ENCODE measurements at regions not wholly inside any gene's neighbourhood (a gene's known extent, or its start where the extent isn't known, plus 50 kb on each side); places are given as distances from the start of the nearest gene placed in this dataset.

DNA sequence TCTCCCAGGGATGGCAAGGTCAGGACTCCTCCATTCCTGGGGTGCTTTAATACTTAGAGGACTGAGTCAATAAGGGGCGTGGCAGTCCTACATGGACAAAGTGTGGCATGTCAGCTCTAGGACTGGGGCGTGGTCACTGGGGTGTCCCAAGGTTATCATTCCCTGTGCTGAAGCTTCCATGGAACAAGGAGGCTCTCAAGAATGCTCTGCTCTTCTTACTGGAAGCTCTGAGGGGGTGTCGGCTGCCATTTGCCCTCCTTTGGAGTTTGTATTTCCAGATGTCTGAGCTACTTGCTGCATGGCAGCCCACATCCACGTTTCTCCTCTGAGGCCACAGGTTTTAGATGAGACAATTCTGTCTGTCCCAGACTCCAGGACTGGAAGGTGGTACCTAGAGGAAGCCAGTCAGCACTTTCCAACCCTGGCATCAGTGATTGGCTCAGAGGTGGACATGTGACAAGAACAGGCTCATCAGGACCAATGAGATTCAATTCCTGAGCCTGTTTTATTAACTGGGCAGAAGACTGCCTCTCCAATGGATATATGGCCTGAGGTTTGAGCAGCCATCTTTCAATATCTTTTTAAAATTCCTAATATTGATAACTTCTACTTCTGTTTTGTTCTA, 128.9 kb upstream of the ARL4C start:
- no peaks in the 10 kb centered on the region for H3K27me3 Mint-ChIP-seq (ENCODE audit: unreplicated experiment)
- H3K9me3 Mint-ChIP-seq (ENCODE audit: unreplicated experiment), result no peaks in the 10 kb centered on the region
- peaks cover 5% of the 10 kb centered on the region for H3K4me1 Mint-ChIP-seq (ENCODE audit: unreplicated experiment)
- H3K4me3 Mint-ChIP-seq (ENCODE audit: unreplicated experiment), result no peak overlapping the region
- no peak for DNase-seq (ENCODE audit: low spot score)
- TF ChIP-seq CTCF (IDR thresholded peaks at IDR 0.05; ENCODE audit: unreplicated experiment), result no peak
- H3K36me3 Mint-ChIP-seq (ENCODE audit: low read depth, unreplicated experiment), result no peaks in the 10 kb centered on the region
- H3K27ac Mint-ChIP-seq (ENCODE audit: unreplicated experiment), result no peak overlapping the region

GRCh38 chr2:234623521-234623991, 126.7 kb upstream of the ARL4C start:
- Mint-ChIP-seq H3K4me3 (ENCODE audit: unreplicated experiment) (no peak overlapping the region), H3K27ac (ENCODE audit: unreplicated experiment) (no peak overlapping the region), H3K4me1 (ENCODE audit: unreplicated experiment) (peaks cover 7% of the 10 kb centered on the region), H3K36me3 (ENCODE audit: low read depth, unreplicated experiment) (no peaks in the 10 kb centered on the region), H3K27me3 (ENCODE audit: unreplicated experiment) (no peaks in the 10 kb centered on the region), H3K9me3 (ENCODE audit: unreplicated experiment) (no peaks in the 10 kb centered on the region)
- no peak for DNase-seq (ENCODE audit: low spot score)
- no peak for TF ChIP-seq CTCF (IDR thresholded peaks at IDR 0.05; ENCODE audit: unreplicated experiment)

DNA sequence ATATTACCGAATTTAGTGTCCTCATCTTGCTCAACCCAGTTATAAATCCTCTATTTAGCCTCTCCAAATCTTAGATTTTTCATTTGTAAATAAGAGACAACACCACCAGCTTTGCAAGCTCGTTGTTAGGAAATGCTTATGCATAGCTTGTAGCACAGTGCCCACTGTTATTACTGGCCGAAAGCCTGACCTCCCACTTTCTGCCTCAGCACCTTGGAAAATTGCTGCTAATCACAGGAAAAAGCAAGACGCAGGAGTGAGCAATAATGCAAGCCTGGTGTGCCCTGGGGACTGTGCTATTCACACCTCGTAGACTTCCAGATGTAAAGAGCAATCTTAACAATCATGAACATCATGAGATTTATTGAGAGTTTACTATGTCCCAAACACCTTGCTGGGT, 124.2 kb upstream of the ARL4C start:
- Mint-ChIP-seq H3K27me3 (ENCODE audit: unreplicated experiment) (no peaks in the 10 kb centered on the region), H3K36me3 (ENCODE audit: low read depth, unreplicated experiment) (no peaks in the 10 kb centered on the region)

DNA sequence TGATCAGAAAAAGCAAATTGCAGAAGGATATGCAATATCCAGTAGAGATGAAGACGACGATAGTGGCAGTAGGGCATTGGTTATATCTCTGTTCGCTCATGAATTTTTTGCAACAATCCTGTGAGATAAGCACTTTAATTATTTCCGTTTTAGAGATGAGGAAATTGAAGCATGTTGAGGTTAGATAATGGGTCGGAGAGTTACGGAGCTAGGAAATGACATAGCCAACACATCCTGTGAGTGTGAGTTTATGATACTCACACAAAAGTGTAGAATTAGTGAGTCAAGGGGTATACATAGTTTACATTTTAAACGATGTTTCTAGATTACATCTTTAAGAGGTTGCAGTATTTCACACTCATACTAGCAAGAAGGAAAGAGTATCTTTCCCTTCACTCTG, 123.1 kb upstream of the ARL4C start:
- no peak for TF ChIP-seq CTCF (IDR thresholded peaks at IDR 0.05; ENCODE audit: unreplicated experiment)
- no peaks in the 10 kb centered on the region for H3K36me3 Mint-ChIP-seq (ENCODE audit: low read depth, unreplicated experiment)
- no peaks in the 10 kb centered on the region for H3K27me3 Mint-ChIP-seq (ENCODE audit: unreplicated experiment)
- H3K4me3 Mint-ChIP-seq (ENCODE audit: unreplicated experiment), result no peak overlapping the region
- H3K4me1 Mint-ChIP-seq (ENCODE audit: unreplicated experiment), result peaks cover 9% of the 10 kb centered on the region
- H3K27ac Mint-ChIP-seq (ENCODE audit: unreplicated experiment), result no peak overlapping the region
- DNase-seq (ENCODE audit: low spot score), result no peak
- H3K9me3 Mint-ChIP-seq (ENCODE audit: unreplicated experiment), result no peaks in the 10 kb centered on the region

More for the DNA sequence above, 124.2 kb upstream of the ARL4C start:
- no peak overlapping the region for H3K27ac Mint-ChIP-seq (ENCODE audit: unreplicated experiment)
- DNase-seq (ENCODE audit: low spot score), result no peak
- no peaks in the 10 kb centered on the region for H3K9me3 Mint-ChIP-seq (ENCODE audit: unreplicated experiment)
- no peak overlapping the region for H3K4me3 Mint-ChIP-seq (ENCODE audit: unreplicated experiment)
- no peak for TF ChIP-seq CTCF (IDR thresholded peaks at IDR 0.05; ENCODE audit: unreplicated experiment)
- H3K4me1 Mint-ChIP-seq (ENCODE audit: unreplicated experiment), result peaks cover 6% of the 10 kb centered on the region

GRCh38 chr2:234615643-234616356, 118.9 kb upstream of the ARL4C start:
- no peak for DNase-seq (ENCODE audit: low spot score)
- Mint-ChIP-seq H3K27me3 (ENCODE audit: unreplicated experiment) (no peaks in the 10 kb centered on the region), H3K4me3 (ENCODE audit: unreplicated experiment) (no peak overlapping the region), H3K36me3 (ENCODE audit: low read depth, unreplicated experiment) (no peaks in the 10 kb centered on the region), H3K4me1 (ENCODE audit: unreplicated experiment) (peaks cover 9% of the 10 kb centered on the region), H3K9me3 (ENCODE audit: unreplicated experiment) (no peaks in the 10 kb centered on the region), H3K27ac (ENCODE audit: unreplicated experiment) (no peak overlapping the region)
- TF ChIP-seq CTCF (IDR thresholded peaks at IDR 0.05; ENCODE audit: unreplicated experiment), result no peak
